Right cardiac atrium (tissue), 5 donors: ENCODE measurements at regions not wholly inside any gene's neighbourhood (a gene's known extent, or its start where the extent isn't known, plus 50 kb on each side); places are given as distances from the start of the nearest gene placed in this dataset.

Experiments
- ATAC-seq, 2 donors: fragments of 200-7000 bp; cut with Tn5 transposase; one replicate each; pipeline versions ENCODE4 v1.8.0 to v1.9.1; 2020; ENCODE audit warnings: moderate library complexity in 2 of 2, mild to moderate bottlenecking in 1 of 2
- DNase-seq, 3 donors: peaks; one replicate each; pipeline ENCODE4 v3.0.0-alpha.2; 2020
- H3K27ac ChIP-seq: one replicate; pipeline ENCODE4 v1.5.1; 2013; ENCODE audit warnings: mild to moderate bottlenecking, low read length, control low read depth, moderate library complexity
- H3K27me3 ChIP-seq: one replicate; pipeline ENCODE4 v1.6.1; 2013; ENCODE audit not compliant: control insufficient read depth, insufficient read depth
- H3K4me1 ChIP-seq: one replicate; pipeline ENCODE4 v1.6.1; 2013; ENCODE audit warnings: low read length; ENCODE audit not compliant: control insufficient read depth, insufficient read depth
- H3K4me3 ChIP-seq: one replicate; pipeline ENCODE4 v1.5.1; 2013; ENCODE audit warnings: low read length, control low read depth
- H3K9me3 ChIP-seq: one replicate; pipeline ENCODE4 v1.6.1; 2013; ENCODE audit warnings: low read length; ENCODE audit not compliant: control insufficient read depth
- WGBS: extraction: QIAGEN DNeasy Blood & Tissue Kit; methylation state at CpG from one replicate; pipeline ENCODE4 v1.1.7; 2013; 5-methylcytosine and 5-hydroxymethylcytosine counted together
- intact Hi-C, 4 donors: fragments of 100-400 bp; cut with DNase I; formaldehyde crosslinking; loops; one replicate each; pipeline versions ENCODE4 v1.11.0 to v1.14.0; 2022 to 2023
- donor health status: healthy with polysubstance abuse.
- donor health status: DM: no; HTN: yes; CAD: no.
- donor health status: DM: no; HTN: no; CAD: no.
- donor health status: DM: no; HTN: yes; CAD: no; lungs with severe emphysema.
- donor health status: DM: yes; HTN: yes; CAD: no.

DNA sequence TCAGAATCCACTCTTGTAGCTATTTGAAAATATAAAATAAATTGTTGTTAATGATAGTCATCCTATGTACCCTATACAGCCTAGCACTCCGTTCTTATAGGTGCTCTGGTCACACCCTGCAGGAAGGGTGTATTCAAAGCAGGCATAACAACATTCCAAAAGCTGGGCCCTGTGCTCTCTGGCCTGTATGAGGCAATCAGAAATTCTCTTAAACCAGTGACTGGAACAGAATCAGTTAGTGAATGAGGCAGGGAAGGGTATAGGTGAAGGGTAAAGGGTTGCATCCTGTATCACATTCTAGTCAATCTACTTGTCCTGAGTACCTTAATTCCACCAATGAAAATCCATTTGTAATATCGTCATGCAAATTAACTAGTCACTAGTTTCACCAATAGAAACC, 154.5 kb upstream of the ZNF217 start:
- DNase-seq: no peak
- WGBS: 94% methylated on average over 2 of the region's 2 CpGs
- no peak for ATAC-seq
- Histone ChIP-seq H3K9me3 (no peaks in the 10 kb centered on the region), H3K27me3 (no peaks in the 10 kb centered on the region), H3K4me1 (no peaks in the 10 kb centered on the region), H3K27ac (no peak overlapping the region), H3K4me3 (no peak overlapping the region)
- intact Hi-C loops: loop anchor here in 1 of 4 donors (10.0 kb wide), 1 partner anchor 117 kb away; no protein-coding TSS in a partner anchor

DNA sequence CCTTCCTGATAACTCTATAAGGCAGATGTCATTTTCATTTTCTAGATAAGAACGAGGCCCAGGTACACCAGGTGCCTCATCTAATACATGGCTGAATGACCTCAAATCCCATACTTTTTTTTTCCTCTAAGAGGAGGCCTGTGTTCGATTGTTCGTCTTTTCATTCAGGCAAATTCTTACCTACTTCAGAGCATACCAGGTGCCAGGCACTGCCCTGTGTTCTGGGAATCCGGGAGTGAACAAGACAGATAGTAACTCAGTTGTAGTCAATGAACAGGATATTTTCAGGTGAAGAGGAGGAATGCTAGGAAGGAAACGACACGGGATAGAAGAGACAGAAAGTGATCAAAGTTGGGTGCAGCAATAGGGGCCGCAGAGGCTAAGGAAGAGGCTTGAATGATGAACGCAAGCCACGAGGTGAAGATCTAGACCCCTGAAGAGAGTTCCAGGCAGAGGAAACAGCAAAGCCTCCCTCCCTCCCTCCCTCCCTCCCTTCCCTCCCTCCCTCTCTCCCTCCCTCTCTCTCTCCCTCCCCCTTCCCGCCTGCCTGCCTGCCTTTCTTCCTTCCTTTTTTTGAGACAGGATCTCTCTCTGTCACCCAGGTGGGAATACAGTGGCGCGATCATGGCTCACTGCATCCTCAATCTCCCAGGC, 150.1 kb upstream of the ZNF217 start:
- DNase-seq (no peak), ATAC-seq (no peak)
- no peak overlapping the region for H3K4me3 ChIP-seq
- H3K27ac ChIP-seq: no peak overlapping the region
- 79% methylated on average over 11 of the region's 12 CpGs for WGBS
- H3K9me3 ChIP-seq: no peaks in the 10 kb centered on the region
- H3K27me3 ChIP-seq: no peaks in the 10 kb centered on the region
- H3K4me1 ChIP-seq: peaks cover 2% of the 10 kb centered on the region
- intact Hi-C loops: loop anchor here in 1 of 4 donors (10.0 kb wide), 1 partner anchor 121 kb away; no protein-coding TSS in a partner anchor

- DNase-seq (no peak), ATAC-seq (no peak)
- peaks cover 2% of the 10 kb centered on the region for H3K4me1 ChIP-seq
- H3K27ac ChIP-seq: no peak overlapping the region
- no peaks in the 10 kb centered on the region for H3K27me3 ChIP-seq
- intact Hi-C loops: loop anchor here in 1 of 4 donors (10.0 kb wide), 1 partner anchor 122 kb away; no protein-coding TSS in a partner anchor
- 95% methylated on average over 3 of the region's 3 CpGs for WGBS
- no peak overlapping the region for H3K4me3 ChIP-seq
- no peaks in the 10 kb centered on the region for H3K9me3 ChIP-seq
Measured at GRCh38 chr20:53742685-53743081, 149.0 kb upstream of the ZNF217 start.

- no peak for DNase-seq
- Histone ChIP-seq H3K4me1 (peaks cover 5% of the 10 kb centered on the region), H3K27me3 (no peaks in the 10 kb centered on the region), H3K4me3 (no peak overlapping the region), H3K27ac (no peak overlapping the region), H3K9me3 (no peaks in the 10 kb centered on the region)
- intact Hi-C loops: loop anchor here in 1 of 4 donors (10.0 kb wide), 1 partner anchor 123 kb away; no protein-coding TSS in a partner anchor
- ATAC-seq: no peak
- WGBS: over 99% methylated on average over 3 of the region's 3 CpGs
Measured at GRCh38 chr20:53741726-53742028, 148.0 kb upstream of the ZNF217 start.

GRCh38 chr20:53739799-53740785, 146.5 kb upstream of the ZNF217 start:
- 49% methylated on average over 16 of the region's 16 CpGs for WGBS
- Histone ChIP-seq H3K4me3 (peak overlapping the region; percentile 48), H3K4me1 (peaks cover 5% of the 10 kb centered on the region), H3K27me3 (no peaks in the 10 kb centered on the region), H3K9me3 (no peaks in the 10 kb centered on the region), H3K27ac (peak overlapping the region; percentile 45)
- intact Hi-C loops: loop anchor here in 1 of 4 donors (5.0 to 10.0 kb wide), 4 partner anchors 118 to 175 kb away; partner anchors contain the start of gene ZNF217
- ATAC-seq (no peak), DNase-seq (no peak)

- DNase-seq (no peak), ATAC-seq (no peak)
- H3K27me3 ChIP-seq: no peaks in the 10 kb centered on the region
- H3K4me3 ChIP-seq: no peak overlapping the region
- H3K9me3 ChIP-seq: no peaks in the 10 kb centered on the region
- intact Hi-C loops: loop anchor here in 1 of 4 donors (5.0 to 10.0 kb wide), 3 partner anchors 117 to 176 kb away; partner anchors contain the start of gene ZNF217
- peaks cover 5% of the 10 kb centered on the region for H3K4me1 ChIP-seq
- 53% methylated on average over 11 of the region's 11 CpGs for WGBS
- peak overlapping the region; percentile 70 for H3K27ac ChIP-seq
Measured at GRCh38 chr20:53738945-53739798, 145.5 kb upstream of the ZNF217 start.

DNA sequence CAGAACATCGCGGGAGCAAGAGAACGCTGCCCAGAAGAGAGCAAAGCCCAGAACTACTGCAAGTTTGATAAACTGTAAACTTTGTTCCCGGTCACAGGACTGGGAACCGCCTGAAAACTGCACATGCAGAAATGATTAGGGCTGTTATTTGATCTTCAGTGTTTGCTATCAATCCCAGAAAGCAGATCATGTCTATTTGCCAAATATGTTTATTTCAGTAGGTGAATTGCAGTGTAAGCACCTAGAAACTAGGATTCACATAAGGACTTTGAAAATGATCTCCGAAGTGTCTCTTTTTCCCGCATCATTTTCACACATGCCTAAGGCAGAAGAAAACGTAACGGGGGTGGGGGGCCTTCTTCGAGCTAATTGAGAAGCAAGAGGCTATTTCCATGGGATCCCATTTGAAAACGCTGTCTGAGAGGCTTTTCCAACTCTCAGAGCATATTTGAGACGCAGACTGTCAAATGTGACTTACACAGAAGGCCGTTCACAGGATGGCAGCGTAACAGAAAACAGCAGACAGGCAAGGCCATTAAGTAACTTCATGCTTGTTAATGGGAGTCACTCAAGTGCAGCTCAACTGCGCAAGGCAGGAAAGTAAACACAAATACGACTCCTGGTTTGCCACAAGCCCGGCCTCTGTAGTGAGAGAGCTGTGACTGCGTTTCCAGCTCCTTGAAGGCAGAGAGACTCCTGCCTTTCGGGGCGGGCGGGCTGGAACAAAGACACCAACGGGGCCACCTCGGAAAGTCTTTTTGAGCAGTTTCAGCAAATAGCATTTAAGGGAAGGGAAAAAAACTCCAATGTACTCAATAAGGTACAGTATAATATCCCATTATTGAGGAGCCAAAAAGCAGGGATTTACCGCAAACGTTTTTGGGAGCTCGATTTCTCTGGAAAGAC, 144.7 kb upstream of the ZNF217 start:
- Histone ChIP-seq H3K27me3 (no peaks in the 10 kb centered on the region), H3K27ac (peak overlapping the region; percentile 70), H3K9me3 (no peaks in the 10 kb centered on the region), H3K4me1 (peaks cover 5% of the 10 kb centered on the region), H3K4me3 (peak overlapping the region; percentile 21)
- ATAC-seq: peak; percentile 86 to 88
- intact Hi-C loops: loop anchor here in 1 of 4 donors (5.0 to 10.0 kb wide), 3 partner anchors 116 to 177 kb away; partner anchors contain the start of gene ZNF217
- peak; percentile 63 to 83 (median 80) for DNase-seq
- WGBS: 28% methylated on average over 26 of the region's 26 CpGs

- peak; percentile 18 to 35 for ATAC-seq
- Histone ChIP-seq H3K4me1 (peaks cover 5% of the 10 kb centered on the region), H3K27me3 (no peaks in the 10 kb centered on the region), H3K9me3 (no peaks in the 10 kb centered on the region), H3K27ac (no peak overlapping the region), H3K4me3 (no peak overlapping the region)
- DNase-seq: no peak
- 36% methylated on average over 8 of the region's 8 CpGs for WGBS
- intact Hi-C loops: loop anchor here in 1 of 4 donors (5.0 to 10.0 kb wide), 3 partner anchors 115 to 177 kb away; partner anchors contain the start of gene ZNF217
Measured at GRCh38 chr20:53737396-53738038, 143.9 kb upstream of the ZNF217 start.

- Histone ChIP-seq H3K27me3 (no peaks in the 10 kb centered on the region), H3K27ac (peak overlapping the region; percentile 12), H3K4me1 (peaks cover 5% of the 10 kb centered on the region), H3K9me3 (no peaks in the 10 kb centered on the region), H3K4me3 (peak overlapping the region; percentile 38)
- intact Hi-C loops: loop anchor here in 1 of 4 donors (5.0 to 10.0 kb wide), 3 partner anchors 115 to 178 kb away; partner anchors contain the start of gene ZNF217
- peak in 1 of 2 donors; percentile 8 for ATAC-seq
- WGBS: 22% methylated on average over 6 of the region's 6 CpGs
- DNase-seq: no peak
Measured at GRCh38 chr20:53736757-53737395, 143.2 kb upstream of the ZNF217 start.
